Dendritic cell treated with granulocyte-macrophage colony-stimulating factor and Interleukin-4, amounts not matched to agents 40 ng/mL and 50 ng/mL, for 4 days (primary cell): ENCODE measurements at regions not wholly inside any gene's neighbourhood (a gene's known extent, or its start where the extent isn't known, plus 50 kb on each side); places are given as distances from the start of the nearest gene placed in this dataset.

ENCODE experiments used
- H3K27ac Mint-ChIP-seq: one replicate; pipeline ENCODE4 v1.8.0; 2022; ENCODE audit warnings: mild to moderate bottlenecking, mixed read lengths
- H3K27me3 Mint-ChIP-seq: one replicate; pipeline ENCODE4 v1.8.0; 2022; ENCODE audit warnings: mild to moderate bottlenecking, mixed read lengths
- H3K36me3 Mint-ChIP-seq: one replicate; pipeline ENCODE4 v1.8.0; 2022; ENCODE audit warnings: low read depth, mixed read lengths
- H3K4me1 Mint-ChIP-seq: one replicate; pipeline ENCODE4 v1.8.0; 2022; ENCODE audit warnings: low read depth, mixed read lengths
- H3K4me3 Mint-ChIP-seq: one replicate; pipeline ENCODE4 v1.8.0; 2022; ENCODE audit warnings: mild to moderate bottlenecking, moderate library complexity, mixed read lengths
- H3K9me3 Mint-ChIP-seq: one replicate; pipeline ENCODE4 v1.8.0; 2022; ENCODE audit warnings: mixed read lengths
- intact Hi-C: fragments of 100-400 bp; cut with micrococcal nuclease; formaldehyde crosslinking; loops from one replicate; pipeline ENCODE4 v1.15.0; 2022

DNA sequence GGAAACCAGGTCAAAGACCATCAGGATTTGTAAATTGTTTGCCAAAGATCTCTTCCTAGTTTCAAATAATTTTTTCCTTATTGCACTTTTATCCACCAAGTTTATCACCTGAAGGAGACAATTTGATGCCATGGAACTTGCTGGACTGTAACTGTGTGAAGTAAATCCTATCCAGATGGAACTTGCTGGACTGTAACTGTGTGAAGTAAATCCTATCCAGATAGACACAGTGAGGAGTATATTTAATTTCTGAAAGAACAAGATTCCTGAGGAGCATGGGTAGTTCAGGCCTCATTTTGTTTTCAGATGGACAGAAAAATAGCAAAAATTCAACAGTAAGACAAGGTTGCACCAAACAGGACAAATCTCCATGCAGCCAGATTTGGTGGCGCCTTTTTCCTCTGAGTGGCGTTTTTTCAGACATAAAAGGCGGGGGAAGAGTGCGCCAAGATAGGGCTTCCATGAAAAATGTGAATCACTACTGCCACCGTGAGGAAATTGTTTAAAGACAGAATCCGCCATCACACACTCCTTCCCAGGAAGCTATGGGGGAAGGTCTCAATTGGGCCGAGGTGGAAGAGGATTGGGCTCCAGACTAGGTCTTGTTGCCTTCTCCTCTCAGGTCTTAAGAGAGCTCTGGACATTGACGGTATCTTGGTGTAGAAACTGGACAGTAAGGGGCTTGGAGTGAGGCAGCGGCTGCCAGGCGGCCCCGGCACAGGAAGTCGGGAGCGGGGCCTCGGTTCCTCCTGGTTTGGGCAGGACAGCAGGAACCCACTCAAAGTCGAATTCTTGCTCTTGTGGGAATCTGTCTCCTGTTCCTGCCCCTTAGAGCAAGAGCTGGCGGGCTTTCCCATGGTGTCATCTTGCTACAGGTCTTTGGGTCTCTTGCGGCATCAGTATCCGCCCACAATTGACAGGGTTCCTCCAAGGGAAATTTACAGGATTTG, 234.7 kb downstream of the OR13H1 start:
- H3K27ac Mint-ChIP-seq: no peak overlapping the region
- H3K36me3 Mint-ChIP-seq: no peaks in the 10 kb centered on the region
- H3K4me3 Mint-ChIP-seq: no peak overlapping the region
- intact Hi-C loops: no loop called here
- H3K27me3 Mint-ChIP-seq: no peaks in the 10 kb centered on the region
- H3K4me1 Mint-ChIP-seq: no peaks in the 10 kb centered on the region
- no peaks in the 10 kb centered on the region for H3K9me3 Mint-ChIP-seq

DNA sequence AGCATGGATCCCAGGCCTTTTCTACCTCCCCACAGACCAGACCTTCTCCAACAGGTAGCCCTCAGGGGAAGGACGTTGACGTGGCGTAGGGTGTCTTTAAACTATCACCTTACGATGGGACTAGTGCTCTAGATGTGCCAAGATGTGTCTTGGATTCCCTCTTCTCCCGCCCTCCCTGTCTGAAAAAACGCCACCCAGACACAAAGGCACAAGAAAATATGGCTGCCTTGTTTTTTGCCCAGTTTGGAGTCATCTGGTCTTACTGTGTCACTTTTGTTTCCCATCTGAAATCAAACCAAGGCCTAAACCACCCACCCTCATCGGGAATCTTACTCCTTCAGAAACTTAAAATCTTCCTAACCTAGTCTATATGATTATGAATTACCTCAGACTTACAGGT, 235.4 kb downstream of the OR13H1 start:
- Mint-ChIP-seq H3K27ac (no peak overlapping the region), H3K4me3 (no peak overlapping the region), H3K36me3 (no peaks in the 10 kb centered on the region), H3K9me3 (no peaks in the 10 kb centered on the region), H3K4me1 (no peaks in the 10 kb centered on the region), H3K27me3 (no peaks in the 10 kb centered on the region)
- intact Hi-C loops: no loop called here

DNA sequence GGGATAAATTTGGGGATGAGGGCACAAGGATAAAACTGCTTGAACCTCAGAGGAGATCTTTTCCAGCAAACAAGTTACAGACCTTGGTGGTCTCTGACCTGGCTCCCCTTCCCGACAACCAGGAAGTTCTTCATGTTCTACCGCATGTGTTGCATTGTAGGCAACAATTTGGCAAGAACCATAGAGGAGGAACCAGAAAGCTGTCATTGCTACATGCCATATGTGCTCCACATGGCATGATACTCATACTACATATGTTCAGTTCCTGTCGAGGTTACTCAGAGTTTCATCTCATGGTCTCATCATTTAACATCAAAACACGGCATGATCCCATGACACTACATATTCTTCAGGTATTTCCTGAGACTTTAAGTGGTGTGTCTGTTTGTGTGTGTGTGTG, 235.9 kb downstream of the OR13H1 start:
- intact Hi-C loops: no loop called here
- no peaks in the 10 kb centered on the region for H3K9me3 Mint-ChIP-seq
- no peaks in the 10 kb centered on the region for H3K27me3 Mint-ChIP-seq

DNA sequence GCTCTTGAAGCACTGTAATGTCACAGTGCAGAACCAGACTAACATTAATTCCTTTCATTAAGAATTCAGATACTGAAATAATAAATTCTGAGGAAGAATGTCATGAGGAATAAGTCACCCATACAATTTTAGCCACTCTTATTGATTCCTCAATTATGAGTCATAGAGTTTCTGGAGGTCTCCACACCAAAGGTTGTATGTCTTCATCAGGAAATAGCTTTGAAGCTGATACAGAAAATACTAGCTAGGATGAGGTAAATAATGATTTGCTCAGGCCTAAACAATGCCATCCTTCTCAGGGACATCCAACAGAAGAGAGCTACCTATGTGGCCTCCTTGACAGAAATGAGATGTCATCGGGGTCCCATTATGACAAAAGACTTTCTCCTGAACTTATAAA, 238.8 kb downstream of the OR13H1 start:
- Mint-ChIP-seq H3K27me3 (no peaks in the 10 kb centered on the region), H3K9me3 (no peaks in the 10 kb centered on the region), H3K4me3 (no peak overlapping the region), H3K36me3 (no peaks in the 10 kb centered on the region), H3K27ac (no peak overlapping the region), H3K4me1 (no peaks in the 10 kb centered on the region)
- intact Hi-C loops: no loop called here

More for the DNA sequence above, 235.9 kb downstream of the OR13H1 start:
- no peaks in the 10 kb centered on the region for H3K36me3 Mint-ChIP-seq
- H3K4me3 Mint-ChIP-seq: no peak overlapping the region
- H3K27ac Mint-ChIP-seq: no peak overlapping the region
- no peaks in the 10 kb centered on the region for H3K4me1 Mint-ChIP-seq

DNA sequence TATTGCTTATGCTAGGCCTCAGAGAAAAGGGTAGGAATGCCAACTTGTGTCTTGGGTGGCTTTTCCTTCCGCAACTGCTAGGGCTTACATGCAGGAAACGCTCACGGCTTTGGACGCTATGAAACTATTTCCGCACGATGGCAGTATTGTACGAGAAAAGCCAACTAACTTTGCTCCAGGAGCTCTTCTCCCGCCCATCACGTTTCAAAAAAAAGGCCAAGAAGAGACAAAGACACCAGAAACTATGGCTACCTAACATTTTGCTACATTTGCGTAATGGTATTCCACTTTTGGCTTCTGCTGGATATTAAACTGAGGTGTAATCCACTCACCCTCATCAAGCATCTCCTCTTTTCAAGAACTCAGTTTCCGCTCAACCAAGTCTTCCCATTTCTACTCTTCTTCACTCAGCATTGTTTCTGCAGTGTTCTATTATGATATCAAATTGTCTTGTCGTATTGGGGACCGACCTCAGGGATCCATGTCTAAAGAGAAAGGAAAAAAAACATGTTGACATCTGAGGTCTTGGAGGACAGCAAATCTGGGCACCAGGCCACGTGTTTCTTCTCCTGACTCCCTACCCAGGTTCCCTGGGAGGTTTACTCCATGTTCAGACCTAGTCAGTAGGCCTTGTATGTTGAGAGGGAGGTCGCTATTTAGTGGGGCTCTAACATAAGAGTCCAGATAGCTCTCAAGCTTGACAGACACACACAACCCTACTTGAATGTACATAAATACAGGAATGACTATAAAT, 239.4 kb upstream of the STK26 start:
- Mint-ChIP-seq H3K4me1 (no peaks in the 10 kb centered on the region), H3K27me3 (no peaks in the 10 kb centered on the region)
- intact Hi-C loops: no loop called here

DNA sequence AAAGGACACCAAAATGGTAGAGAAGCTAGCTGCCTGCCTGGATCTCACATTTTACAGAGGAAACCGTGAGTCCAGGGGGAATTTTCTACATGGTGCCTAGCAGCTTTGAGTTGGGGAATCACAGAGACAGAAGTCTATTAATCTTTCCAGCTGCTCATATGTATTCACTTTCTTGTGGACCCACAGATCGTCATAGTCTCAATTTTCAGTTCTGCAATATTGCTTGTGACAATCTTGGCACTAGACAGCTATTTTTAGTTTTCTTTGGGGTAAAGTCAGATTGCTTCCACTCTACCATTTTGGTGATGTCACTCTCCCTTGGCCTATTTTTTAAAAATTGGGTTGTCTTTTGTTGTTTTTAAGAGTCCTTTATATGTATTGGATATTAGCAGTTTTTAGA, 233.4 kb upstream of the STK26 start:
- no peak overlapping the region for H3K4me3 Mint-ChIP-seq
- H3K27me3 Mint-ChIP-seq: no peaks in the 10 kb centered on the region
- no peaks in the 10 kb centered on the region for H3K9me3 Mint-ChIP-seq
- no peak overlapping the region for H3K27ac Mint-ChIP-seq
- peaks cover 10% of the 10 kb centered on the region for H3K36me3 Mint-ChIP-seq
- intact Hi-C loops: no loop called here
- H3K4me1 Mint-ChIP-seq: no peaks in the 10 kb centered on the region

More for the DNA sequence above, 239.4 kb upstream of the STK26 start:
- Mint-ChIP-seq H3K9me3 (no peaks in the 10 kb centered on the region), H3K27ac (no peak overlapping the region), H3K4me3 (no peak overlapping the region), H3K36me3 (no peaks in the 10 kb centered on the region)

DNA sequence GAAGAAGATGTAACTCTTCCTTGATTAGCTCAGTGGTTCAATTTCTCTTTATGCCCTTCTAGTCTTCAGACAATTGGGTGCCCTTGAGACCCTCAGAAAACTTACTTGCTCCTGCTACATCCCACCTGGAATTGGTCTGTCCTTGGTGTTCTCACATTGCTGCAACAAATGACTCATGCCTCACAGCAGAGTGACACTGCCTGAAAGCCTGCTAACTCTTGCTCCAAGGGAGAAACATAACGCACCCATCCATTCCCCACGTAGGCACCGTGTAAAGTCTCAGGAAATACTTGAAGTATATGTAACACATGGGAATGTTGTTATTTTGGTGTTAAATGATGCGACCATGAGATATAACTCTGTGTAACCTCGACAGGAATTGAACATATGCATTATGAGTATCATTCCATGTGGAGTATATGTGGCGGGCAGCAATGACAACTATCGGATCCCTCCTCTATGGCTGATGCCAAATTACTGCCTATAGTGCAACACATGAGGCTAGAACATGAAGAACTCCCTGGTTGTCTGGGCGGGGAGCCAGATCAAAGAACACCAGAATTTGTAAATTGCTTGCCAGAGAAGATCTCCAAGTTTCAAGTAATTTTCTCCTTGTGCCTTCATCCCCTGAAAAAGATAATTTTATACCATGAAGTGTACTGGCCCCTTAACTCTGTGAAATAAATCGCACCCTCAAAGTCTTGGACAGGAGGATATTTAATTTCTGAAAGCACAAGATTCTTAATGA, 231.3 kb upstream of the STK26 start:
- no peaks in the 10 kb centered on the region for H3K27me3 Mint-ChIP-seq
- no peak overlapping the region for H3K27ac Mint-ChIP-seq
- H3K4me3 Mint-ChIP-seq: no peak overlapping the region
- H3K9me3 Mint-ChIP-seq: no peaks in the 10 kb centered on the region
- intact Hi-C loops: no loop called here
- peaks cover 10% of the 10 kb centered on the region for H3K36me3 Mint-ChIP-seq
- H3K4me1 Mint-ChIP-seq: no peaks in the 10 kb centered on the region

DNA sequence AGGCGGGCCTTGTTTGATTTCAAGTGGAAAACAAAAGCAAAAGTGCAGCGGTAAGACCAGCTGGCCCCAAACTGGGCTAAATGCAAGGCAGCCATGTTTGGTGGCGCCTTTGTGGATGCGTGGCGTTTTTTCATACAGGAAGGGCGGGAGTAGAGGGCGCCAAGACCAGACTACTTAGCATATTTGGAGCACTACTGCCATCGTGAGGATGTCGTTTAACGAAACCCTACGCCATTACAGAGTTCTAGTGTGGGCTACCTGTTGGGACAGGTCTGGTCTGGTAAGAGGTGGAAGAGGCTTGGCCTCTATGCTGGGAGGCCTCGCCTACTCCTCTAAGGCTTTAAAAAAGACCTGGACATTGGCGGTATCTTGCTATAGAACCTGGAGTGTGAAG, 230.7 kb upstream of the STK26 start:
- no peaks in the 10 kb centered on the region for H3K9me3 Mint-ChIP-seq
- no peaks in the 10 kb centered on the region for H3K4me1 Mint-ChIP-seq
- H3K4me3 Mint-ChIP-seq: no peak overlapping the region
- peaks cover 10% of the 10 kb centered on the region for H3K36me3 Mint-ChIP-seq
- H3K27ac Mint-ChIP-seq: no peak overlapping the region
- intact Hi-C loops: no loop called here
- H3K27me3 Mint-ChIP-seq: no peaks in the 10 kb centered on the region

DNA sequence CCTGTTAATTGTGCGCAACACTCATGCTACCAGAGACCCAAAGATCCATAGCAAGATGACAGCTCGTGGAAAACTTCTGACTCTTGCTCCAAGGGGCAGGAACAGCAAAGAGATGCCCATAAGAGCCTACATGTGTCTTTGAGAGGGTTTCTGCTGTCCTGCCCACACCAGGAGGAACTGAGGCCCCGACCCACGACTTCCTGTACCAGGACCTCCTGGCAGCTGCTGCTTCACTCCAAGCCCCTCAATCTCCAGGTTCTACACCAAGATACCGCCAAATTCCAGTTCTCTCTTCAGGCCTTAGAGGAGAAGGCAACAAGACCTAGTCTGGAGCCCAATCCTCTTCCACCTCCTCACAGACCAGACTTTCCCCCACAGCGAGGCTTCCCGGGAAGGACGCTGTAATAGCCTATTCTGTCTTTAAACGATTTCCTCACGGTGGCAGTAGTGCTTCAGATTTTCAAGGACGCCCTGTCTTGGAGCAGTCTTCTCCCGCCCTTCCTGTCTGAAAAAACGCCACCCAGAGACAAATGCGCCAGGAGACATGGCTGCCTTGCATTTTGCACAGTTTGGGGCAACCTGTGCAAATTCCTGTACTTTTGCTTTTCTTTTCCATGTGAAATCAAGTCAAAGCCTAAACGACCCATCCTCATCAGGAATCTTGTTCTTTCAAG, 230.2 kb upstream of the STK26 start:
- Mint-ChIP-seq H3K9me3 (no peaks in the 10 kb centered on the region), H3K27me3 (no peaks in the 10 kb centered on the region), H3K27ac (no peak overlapping the region), H3K4me1 (no peaks in the 10 kb centered on the region), H3K4me3 (no peak overlapping the region), H3K36me3 (peaks cover 10% of the 10 kb centered on the region)
- intact Hi-C loops: no loop called here

DNA sequence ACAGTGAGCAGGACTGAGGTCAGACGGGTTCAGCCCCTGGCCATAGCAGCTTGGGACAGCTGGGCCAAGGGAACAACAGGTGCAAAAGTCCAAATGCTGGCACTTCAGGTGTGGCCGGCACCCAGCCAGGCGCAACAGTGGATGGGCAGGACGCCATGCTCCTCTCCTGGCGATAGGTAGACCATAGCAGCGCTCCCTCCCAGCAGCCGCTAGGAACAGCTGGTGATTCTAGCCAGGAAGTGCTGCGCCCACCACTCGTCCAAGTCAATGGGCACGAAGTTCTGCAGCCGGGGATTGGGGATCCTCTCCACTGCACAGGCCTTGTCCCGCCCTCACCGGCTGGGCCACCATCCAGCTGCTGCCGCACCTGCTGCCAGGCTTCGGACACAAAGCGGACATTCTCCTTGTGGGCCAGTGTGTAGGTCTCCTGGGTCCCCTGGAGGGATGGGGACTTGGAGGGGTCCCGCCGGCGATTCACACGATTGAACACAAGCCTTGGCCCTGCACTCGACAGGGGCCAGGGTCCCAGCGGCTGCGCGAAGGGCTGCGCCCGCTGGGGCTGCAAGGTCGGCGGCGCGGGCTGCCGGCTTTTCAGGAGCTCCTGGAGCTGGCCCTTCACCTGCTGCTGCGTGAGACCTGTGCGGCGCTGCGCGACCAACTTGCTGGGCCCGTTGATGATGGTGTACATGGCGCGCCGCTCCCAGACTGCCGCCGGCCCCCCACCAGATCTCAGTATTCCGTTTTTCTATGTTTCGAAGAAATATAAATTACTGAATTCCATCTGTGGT, 227.5 kb upstream of the STK26 start:
- Mint-ChIP-seq H3K27me3 (no peaks in the 10 kb centered on the region), H3K9me3 (no peaks in the 10 kb centered on the region), H3K4me1 (no peaks in the 10 kb centered on the region), H3K36me3 (peaks cover 10% of the 10 kb centered on the region), H3K4me3 (no peak overlapping the region), H3K27ac (no peak overlapping the region)
- intact Hi-C loops: no loop called here

DNA sequence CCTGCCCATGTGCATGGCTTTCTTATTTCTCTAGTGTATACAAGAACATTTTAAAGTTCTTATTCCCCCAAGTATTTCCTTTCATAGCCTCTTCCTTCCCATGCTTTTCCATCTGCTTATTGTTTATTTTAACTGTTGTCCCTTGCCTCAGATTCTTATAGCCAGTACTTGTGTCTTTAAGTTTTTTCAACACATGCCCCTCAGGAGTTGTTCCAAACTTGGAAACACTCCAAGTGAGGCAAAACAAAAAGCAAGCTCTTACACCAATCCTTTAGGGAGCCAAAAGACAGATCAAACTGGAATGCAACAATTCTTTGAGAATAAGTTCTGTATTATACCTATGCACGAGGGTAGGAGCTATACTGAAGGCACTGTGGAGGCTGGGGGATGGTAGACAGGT, 222.0 kb upstream of the STK26 start:
- intact Hi-C loops: no loop called here
- Mint-ChIP-seq H3K9me3 (no peaks in the 10 kb centered on the region), H3K27me3 (no peaks in the 10 kb centered on the region), H3K4me1 (no peaks in the 10 kb centered on the region), H3K27ac (no peak overlapping the region), H3K36me3 (no peaks in the 10 kb centered on the region), H3K4me3 (no peak overlapping the region)

DNA sequence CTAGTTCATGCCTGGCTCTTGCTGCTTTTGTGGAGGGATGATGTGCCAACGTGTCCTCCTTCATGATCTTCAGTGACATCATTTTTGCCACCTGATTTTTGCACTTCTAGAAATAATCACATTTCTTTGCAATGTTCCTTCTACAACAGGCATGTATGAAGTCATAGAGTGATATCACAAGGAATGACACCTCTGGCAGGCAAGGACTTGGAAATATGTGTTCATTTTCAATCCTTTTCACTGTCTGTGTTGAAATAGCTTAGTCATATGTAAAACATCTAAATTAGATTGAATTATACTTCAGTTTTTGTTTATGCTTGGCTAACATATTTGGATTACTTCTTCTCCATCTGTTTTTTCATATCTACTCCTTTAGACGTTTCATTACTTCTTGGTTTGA, 221.2 kb upstream of the STK26 start:
- intact Hi-C loops: no loop called here

More for the DNA sequence above, 221.2 kb upstream of the STK26 start:
- no peaks in the 10 kb centered on the region for H3K9me3 Mint-ChIP-seq
- no peak overlapping the region for H3K4me3 Mint-ChIP-seq
- no peaks in the 10 kb centered on the region for H3K36me3 Mint-ChIP-seq
- no peaks in the 10 kb centered on the region for H3K27me3 Mint-ChIP-seq
- no peaks in the 10 kb centered on the region for H3K4me1 Mint-ChIP-seq
- no peak overlapping the region for H3K27ac Mint-ChIP-seq
